Suprapubic skin (tissue), 4 donors: ENCODE measurements at regions not wholly inside any gene's neighbourhood (a gene's known extent, or its start where the extent isn't known, plus 50 kb on each side); places are given as distances from the start of the nearest gene placed in this dataset.

Experiments used
- CTCF ChIP-seq, 2 donors: fragments of 200-600 bp in 1 of 2; fragments of 450-650 bp in 1 of 2; sonication (generic) in 1 of 2; IDR thresholded peaks; one replicate each; pipeline ENCODE4 v1.5.1; 2016 to 2019; ENCODE audit warnings: antibody characterized with exemption in 2 of 2, mild to moderate bottlenecking in 1 of 2, moderate library complexity in 1 of 2
- EP300 ChIP-seq: sonication (generic); formaldehyde crosslinking; IDR thresholded peaks from one replicate; pipeline ENCODE4 v1.6.1; 2017; ENCODE audit warnings: antibody characterized with exemption
- POLR2A ChIP-seq, 2 donors: fragments of 450-650 bp; IDR thresholded peaks; one replicate each; pipeline ENCODE4 v1.6.1; 2017; ENCODE audit warnings: antibody characterized with exemption in 2 of 2, mild to moderate bottlenecking in 2 of 2, moderate library complexity in 2 of 2
- POLR2AphosphoS5 ChIP-seq, 3 donors: sonication (generic); formaldehyde crosslinking; IDR thresholded peaks; one replicate each; pipeline ENCODE4 v1.6.1; 2017; ENCODE audit warnings: antibody characterized with exemption in 3 of 3

GRCh38 chr2:19474128-19474527, 115.7 kb upstream of the OSR1 start:
- TF ChIP-seq CTCF (IDR thresholded peaks at IDR 0.05) (no peak), POLR2A (IDR thresholded peaks at IDR 0.05) (no peak), POLR2AphosphoS5 (IDR thresholded peaks at IDR 0.05) (no peak), EP300 (no peak)
